Nephron progenitor cell (in vitro differentiated cells): ENCODE measurements at regions not wholly inside any gene's neighbourhood (a gene's known extent, or its start where the extent isn't known, plus 50 kb on each side); places are given as distances from the start of the nearest gene placed in this dataset.
"Not testable (repeated sequence)": the region's sequence is repeated elsewhere in the genome, so short reads cannot be mapped to it uniquely, and the experiment has no call there.

Experiments
- DNase-seq: peaks from one replicate; pipeline ENCODE4 v3.0.0; 2021
- H3K27ac Mint-ChIP-seq: 2 replicates; pipeline ENCODE4 v1.8.0; 2021; ENCODE audit warnings: mild to moderate bottlenecking, moderate library complexity, mixed read lengths
- H3K27me3 Mint-ChIP-seq: 2 replicates; pipeline ENCODE4 v1.8.0; 2021; ENCODE audit warnings: mild to moderate bottlenecking, low read depth, mixed read lengths; ENCODE audit not compliant: poor library complexity
- H3K36me3 Mint-ChIP-seq: 2 replicates; pipeline ENCODE4 v1.8.0; 2021; ENCODE audit warnings: low read depth, mixed read lengths
- H3K4me1 Mint-ChIP-seq: 2 replicates; pipeline ENCODE4 v1.8.0; 2021; ENCODE audit warnings: mixed read lengths
- H3K4me3 Mint-ChIP-seq: 2 replicates; pipeline ENCODE4 v1.8.0; 2021; ENCODE audit warnings: mild to moderate bottlenecking, moderate library complexity, mixed read lengths
- H3K9me3 Mint-ChIP-seq: 2 replicates; pipeline ENCODE4 v1.8.0; 2021; ENCODE audit warnings: mild to moderate bottlenecking, moderate library complexity, mixed read lengths
- CTCF ChIP-seq: fragments of 200-600 bp; sonication (generic); IDR thresholded peaks from 2 replicates; pipeline ENCODE4 v1.5.0; 2021; ENCODE audit warnings: antibody characterized with exemption

- H3K36me3 Mint-ChIP-seq = no peaks in the 10 kb centered on the region
- peaks cover 8% of the 10 kb centered on the region for H3K27me3 Mint-ChIP-seq
- peak overlapping the region; percentile 47 for H3K27ac Mint-ChIP-seq
- DNase-seq = peak; percentile 2
- no peak for TF ChIP-seq CTCF
- peaks cover 52% of the 10 kb centered on the region for H3K9me3 Mint-ChIP-seq
- H3K4me1 Mint-ChIP-seq = peaks cover 11% of the 10 kb centered on the region
- no peak overlapping the region for H3K4me3 Mint-ChIP-seq
Measured at GRCh38 chrX:146581981-146582712, 227.4 kb upstream of the CXorf51B start.

DNA sequence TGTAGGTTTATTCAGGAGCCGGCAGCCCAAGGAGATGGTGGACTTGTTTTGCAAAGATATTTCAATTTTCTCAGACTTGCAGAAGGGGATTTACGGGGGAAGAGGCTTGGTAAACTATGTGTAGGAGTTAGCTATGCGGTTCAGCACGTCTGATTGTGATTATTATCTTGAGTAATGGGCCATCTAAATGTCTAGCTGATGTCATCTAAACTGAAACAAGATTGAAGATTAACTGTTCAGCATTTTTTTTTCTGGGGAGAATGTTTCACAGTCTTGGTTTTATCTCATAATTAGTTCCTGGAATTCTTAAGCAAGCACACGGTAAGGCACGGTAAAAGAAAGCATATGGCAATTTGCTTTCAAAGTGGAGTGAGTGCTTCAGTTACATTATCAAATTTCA, 207.3 kb upstream of the CXorf51B start:
- H3K9me3 Mint-ChIP-seq = peaks cover 49% of the 10 kb centered on the region
- TF ChIP-seq CTCF = no peak
- H3K4me3 Mint-ChIP-seq = no peak overlapping the region
- no peaks in the 10 kb centered on the region for H3K27me3 Mint-ChIP-seq
- no peaks in the 10 kb centered on the region for H3K36me3 Mint-ChIP-seq
- peaks cover 10% of the 10 kb centered on the region for H3K4me1 Mint-ChIP-seq
- no peak for DNase-seq
- H3K27ac Mint-ChIP-seq = no peak overlapping the region

- Mint-ChIP-seq H3K36me3 (no peaks in the 10 kb centered on the region), H3K27me3 (no peaks in the 10 kb centered on the region), H3K4me1 (peaks cover 10% of the 10 kb centered on the region), H3K9me3 (peaks cover 35% of the 10 kb centered on the region), H3K27ac (no peak overlapping the region), H3K4me3 (no peak overlapping the region)
- TF ChIP-seq CTCF = no peak
- no peak for DNase-seq
Measured at GRCh38 chrX:146604196-146604595, 205.4 kb upstream of the CXorf51B start.

GRCh38 chrX:146614663-146615478, 194.7 kb upstream of the CXorf51B start:
- peak overlapping the region; percentile 63 for H3K4me3 Mint-ChIP-seq
- peak overlapping the region; percentile 96 for H3K27ac Mint-ChIP-seq
- H3K9me3 Mint-ChIP-seq = peaks cover 24% of the 10 kb centered on the region
- H3K36me3 Mint-ChIP-seq = no peaks in the 10 kb centered on the region
- TF ChIP-seq CTCF = no peak
- peaks cover 24% of the 10 kb centered on the region for H3K4me1 Mint-ChIP-seq
- peak; percentile 44 for DNase-seq
- peaks cover 3% of the 10 kb centered on the region for H3K27me3 Mint-ChIP-seq

- H3K36me3 Mint-ChIP-seq = no peaks in the 10 kb centered on the region
- peak; percentile 11 for DNase-seq
- peaks cover 15% of the 10 kb centered on the region for H3K9me3 Mint-ChIP-seq
- peak overlapping the region; percentile 63 for H3K4me3 Mint-ChIP-seq
- peaks cover 24% of the 10 kb centered on the region for H3K4me1 Mint-ChIP-seq
- H3K27me3 Mint-ChIP-seq = peaks cover 3% of the 10 kb centered on the region
- no peak for TF ChIP-seq CTCF
- H3K27ac Mint-ChIP-seq = peak overlapping the region; percentile 96
Measured at GRCh38 chrX:146615628-146616348, 193.8 kb upstream of the CXorf51B start.

GRCh38 chrX:146619943-146620342, 189.6 kb upstream of the CXorf51B start:
- not testable (repeated sequence) for H3K36me3 Mint-ChIP-seq, H3K27ac Mint-ChIP-seq, DNase-seq, H3K27me3 Mint-ChIP-seq, H3K4me3 Mint-ChIP-seq
- peaks cover 31% of the 10 kb centered on the region for H3K9me3 Mint-ChIP-seq
- H3K4me1 Mint-ChIP-seq = peaks cover 21% of the 10 kb centered on the region
